ENCODE measurements at regions not wholly inside any gene's neighbourhood (a gene's known extent, or its start where the extent isn't known, plus 50 kb on each side); places are given as distances from the start of the nearest gene placed in this dataset.

GRCh38 chr5:173800340-173800739, 87.8 kb upstream of the CPEB4 start (continued):
- TF ChIP-seq PHF20 (IDR thresholded peaks at IDR 0.05; ENCODE audit: partially characterized antibody): no peak
- no peak for TF ChIP-seq RNF2 (IDR thresholded peaks at IDR 0.05)
- no peak for TF ChIP-seq HMG20A (CRISPR knock-in tag; conservative IDR thresholded peaks at IDR 0.05)
- no peak for TF ChIP-seq POLR3G (IDR thresholded peaks at IDR 0.05; ENCODE audit: extremely low read depth, insufficient read length, insufficient replicate concordance)
- TF ChIP-seq POLR2H (tag; IDR thresholded peaks at IDR 0.05; ENCODE audit: low read depth): no peak
- 0 out of 2 replicates have a peak, but pooled peaks have one; percentile 20 for TF ChIP-seq ESRRA (IDR thresholded peaks at IDR 0.05; ENCODE audit: borderline replicate concordance, low read depth)
- TF ChIP-seq HSF4 (CRISPR knock-in tag; IDR thresholded peaks at IDR 0.05; ENCODE audit: borderline replicate concordance): no peak
- TF ChIP-seq ID3 (CRISPR knock-in tag; IDR thresholded peaks at IDR 0.05): no peak
- no peak for TF ChIP-seq ID3 (tag; IDR thresholded peaks at IDR 0.05)
- no peak for TF ChIP-seq POLR2G (IDR thresholded peaks at IDR 0.05; ENCODE audit: low read depth, low read length)
- no peak for TF ChIP-seq ZKSCAN3 (CRISPR knock-in tag; IDR thresholded peaks at IDR 0.05)
- no peak for TF ChIP-seq TRIM25 (IDR thresholded peaks at IDR 0.05; ENCODE audit: borderline replicate concordance)
- TF ChIP-seq TCF3 (CRISPR knock-in tag; IDR thresholded peaks at IDR 0.05): peak; percentile 56
- TF ChIP-seq IRF2 (CRISPR knock-in tag; IDR thresholded peaks at IDR 0.05): no peak
- peak; percentile 30; the same call in 1 of the 2 replicates for TF ChIP-seq EP300 (IDR thresholded peaks at IDR 0.05; ENCODE audit: low read length)
- no peak for TF ChIP-seq SP1 (CRISPR knock-in tag; IDR thresholded peaks at IDR 0.05)
- no peak for TF ChIP-seq ZFP1 (CRISPR knock-in tag; IDR thresholded peaks at IDR 0.05)
- TF ChIP-seq PRPF4 (IDR thresholded peaks at IDR 0.05; ENCODE audit: insufficient read depth, low read depth, low read length, poor library complexity, severe bottlenecking): no peak
- no peak for TF ChIP-seq ZNF589 (CRISPR knock-in tag; IDR thresholded peaks at IDR 0.05; ENCODE audit: low read depth)
- no peak for TF ChIP-seq ZNF512 (tag; IDR thresholded peaks at IDR 0.05)
- peak; percentile 37; the same call in 1 of the 2 replicates for TF ChIP-seq ZNF592 (IDR thresholded peaks at IDR 0.05)

Data from K562 (cell line).